Mesenchymal stem cell (in vitro differentiated cells and primary cell): ENCODE measurements at regions not wholly inside any gene's neighbourhood (a gene's known extent, or its start where the extent isn't known, plus 50 kb on each side); places are given as distances from the start of the nearest gene placed in this dataset.

Experiments
- DNase-seq: peaks from one replicate; pipeline ENCODE4 v3.0.0-alpha.2; 2013
- H2AFZ ChIP-seq: one replicate; pipeline ENCODE4 v1.6.1; 2013; ENCODE audit warnings: low read depth, mild to moderate bottlenecking, control low read depth, inconsistent platforms, low read length, moderate library complexity
- H2AK5ac ChIP-seq: 2 replicates; pipeline ENCODE4 v1.6.1; 2013; ENCODE audit warnings: low read length, moderate library complexity, mild to moderate bottlenecking, inconsistent platforms; ENCODE audit not compliant: severe bottlenecking
- H2BK120ac ChIP-seq: one replicate; pipeline ENCODE4 v1.6.1; 2013; ENCODE audit warnings: low read depth, mild to moderate bottlenecking, inconsistent platforms, low read length, moderate library complexity
- H2BK12ac ChIP-seq, 2 experiments: one replicate each; pipeline ENCODE4 v1.6.1; 2013; ENCODE audit warnings: inconsistent platforms in 2 of 2, low read length in 2 of 2, mild to moderate bottlenecking in 2 of 2, moderate library complexity in 2 of 2, control low read depth in 1 of 2
- H2BK15ac ChIP-seq: one replicate; pipeline ENCODE4 v1.6.1; 2013; ENCODE audit warnings: mild to moderate bottlenecking, low read depth, inconsistent platforms; ENCODE audit not compliant: poor library complexity, severe bottlenecking
- H2BK5ac ChIP-seq: 2 replicates; pipeline ENCODE4 v1.6.1; 2013; ENCODE audit warnings: low read depth, mild to moderate bottlenecking, low read length, control low read depth, inconsistent platforms; ENCODE audit not compliant: poor library complexity, severe bottlenecking
- H3K14ac ChIP-seq, 2 experiments: one replicate each; pipeline ENCODE4 v1.6.1; 2013; ENCODE audit warnings: inconsistent platforms in 2 of 2, low read length in 2 of 2, control low read depth in 1 of 2, mild to moderate bottlenecking in 1 of 2, moderate library complexity in 1 of 2
- H3K18ac ChIP-seq, 2 experiments: one replicate each; pipeline ENCODE4 v1.6.1; 2013; ENCODE audit warnings: inconsistent platforms in 2 of 2, low read length in 2 of 2, control low read depth in 1 of 2, low read depth in 1 of 2, mild to moderate bottlenecking in 1 of 2
- H3K23ac ChIP-seq, 2 experiments: one replicate each; pipeline ENCODE4 v1.6.1; 2013; ENCODE audit warnings: inconsistent platforms in 2 of 2, low read length in 2 of 2, mild to moderate bottlenecking in 2 of 2, moderate library complexity in 2 of 2, control low read depth in 1 of 2
- H3K27ac ChIP-seq: 2 replicates; pipeline ENCODE4 v1.5.1; 2013; ENCODE audit warnings: mild to moderate bottlenecking, moderate library complexity, low read length, control low read depth, inconsistent platforms; ENCODE audit not compliant: poor library complexity, severe bottlenecking
- H3K27me3 ChIP-seq, 2 experiments: 2 replicates each; pipeline versions ENCODE4 v1.6.1 to v1.7.0; 2013; ENCODE audit warnings: low read length in 2 of 2, mild to moderate bottlenecking in 2 of 2, moderate library complexity in 2 of 2, control low read depth in 1 of 2, inconsistent platforms in 1 of 2; ENCODE audit not compliant: control insufficient read depth in 1 of 2, insufficient read depth in 1 of 2
- H3K36me3 ChIP-seq, 2 experiments: 2 replicates each; pipeline versions ENCODE4 v1.6.1 to v1.7.0; 2013; ENCODE audit warnings: low read length in 2 of 2, control low read depth in 1 of 2, inconsistent platforms in 1 of 2, low read depth in 1 of 2, mild to moderate bottlenecking in 1 of 2; ENCODE audit not compliant: insufficient read depth in 2 of 2, control insufficient read depth in 1 of 2
- H3K4ac ChIP-seq, 2 experiments: one replicate each; pipeline ENCODE4 v1.6.1; 2013; ENCODE audit warnings: inconsistent platforms in 2 of 2, low read length in 2 of 2, mild to moderate bottlenecking in 2 of 2, moderate library complexity in 2 of 2, control low read depth in 1 of 2, low read depth in 1 of 2
- H3K4me1 ChIP-seq: 2 replicates; pipeline ENCODE4 v1.6.1; 2013; ENCODE audit warnings: low read depth, low read length, control low read depth; ENCODE audit not compliant: control insufficient read depth, insufficient read depth
- H3K4me2 ChIP-seq: 2 replicates; pipeline ENCODE4 v1.6.1; 2013; ENCODE audit warnings: low read length, mild to moderate bottlenecking, inconsistent platforms; ENCODE audit not compliant: poor library complexity, severe bottlenecking
- H3K4me3 ChIP-seq, 2 experiments: 2 replicates each; pipeline versions ENCODE4 v1.5.1 to v1.7.0; 2013; ENCODE audit warnings: low read length in 2 of 2, mild to moderate bottlenecking in 2 of 2, control low read depth in 1 of 2, low read depth in 1 of 2; ENCODE audit not compliant: insufficient read depth in 1 of 2
- H3K79me1 ChIP-seq: replicated peaks from 2 replicates; pipeline ENCODE4 v1.6.1; 2013; ENCODE audit warnings: mild to moderate bottlenecking, control low read depth, low read length, inconsistent platforms; ENCODE audit not compliant: poor library complexity, severe bottlenecking
- H3K9ac ChIP-seq: 2 replicates; pipeline ENCODE4 v1.7.0; 2013; ENCODE audit warnings: mild to moderate bottlenecking, low read length, moderate library complexity
- H3K9me3 ChIP-seq: 2 replicates; pipeline ENCODE4 v1.7.0; 2013; ENCODE audit warnings: mild to moderate bottlenecking, low read length; ENCODE audit not compliant: control insufficient read depth
- H4K8ac ChIP-seq: one replicate; pipeline ENCODE4 v1.6.1; 2013; ENCODE audit warnings: inconsistent platforms, mild to moderate bottlenecking, low read length, moderate library complexity
- H4K91ac ChIP-seq: one replicate; pipeline ENCODE4 v1.6.1; 2013; ENCODE audit warnings: mild to moderate bottlenecking, low read length, inconsistent platforms
- WGBS: methylation state at CpG from one replicate; pipeline ENCODE4 v1.1.7; 2013; ENCODE audit warnings: mixed read lengths; 5-methylcytosine and 5-hydroxymethylcytosine counted together

DNA sequence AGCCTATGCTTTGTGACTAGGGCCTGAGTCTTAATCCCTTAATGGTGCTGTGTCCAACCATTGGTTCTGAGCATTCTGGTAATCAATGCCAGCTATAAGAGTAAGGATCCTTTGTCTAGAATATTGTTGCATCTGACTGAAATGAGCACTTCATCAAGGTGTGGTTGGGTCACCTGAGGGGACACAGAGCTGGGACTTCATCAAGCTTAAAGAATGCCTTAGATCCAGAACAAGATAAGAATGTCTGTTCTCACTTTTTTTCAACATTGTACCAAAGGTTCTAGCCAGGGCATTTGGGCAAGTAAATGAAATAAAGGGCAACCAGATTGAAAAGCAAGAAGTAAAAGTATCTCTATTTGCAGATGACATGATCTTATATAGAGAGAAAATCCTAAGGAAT is 280.4 kb downstream of the MTERF1 start:
- H4K91ac ChIP-seq = no peak overlapping the region
- no peak overlapping the region for H2BK12ac ChIP-seq
- no peak overlapping the region for H3K4me2 ChIP-seq
- no peak overlapping the region for H3K18ac ChIP-seq
- H3K23ac ChIP-seq = no peak overlapping the region
- no peak overlapping the region for H2AFZ ChIP-seq
- no peaks in the 10 kb centered on the region for H3K9me3 ChIP-seq
- H2BK120ac ChIP-seq = no peak overlapping the region
- no peaks in the 10 kb centered on the region for H3K36me3 ChIP-seq
- no peak overlapping the region for H3K4ac ChIP-seq
- no peak overlapping the region for H3K9ac ChIP-seq
- H3K27me3 ChIP-seq = no peaks in the 10 kb centered on the region
- no peaks in the 10 kb centered on the region for H3K4me1 ChIP-seq
- no peak overlapping the region for H4K8ac ChIP-seq
- no peak overlapping the region for H2BK5ac ChIP-seq
- no peaks in the 10 kb centered on the region for H3K79me1 ChIP-seq
- no peak overlapping the region for H2BK15ac ChIP-seq
- no peak overlapping the region for H3K27ac ChIP-seq
- no peak for DNase-seq
- no peak overlapping the region for H3K4me3 ChIP-seq
- no peak overlapping the region for H3K14ac ChIP-seq
- H2AK5ac ChIP-seq = no peak overlapping the region

DNA sequence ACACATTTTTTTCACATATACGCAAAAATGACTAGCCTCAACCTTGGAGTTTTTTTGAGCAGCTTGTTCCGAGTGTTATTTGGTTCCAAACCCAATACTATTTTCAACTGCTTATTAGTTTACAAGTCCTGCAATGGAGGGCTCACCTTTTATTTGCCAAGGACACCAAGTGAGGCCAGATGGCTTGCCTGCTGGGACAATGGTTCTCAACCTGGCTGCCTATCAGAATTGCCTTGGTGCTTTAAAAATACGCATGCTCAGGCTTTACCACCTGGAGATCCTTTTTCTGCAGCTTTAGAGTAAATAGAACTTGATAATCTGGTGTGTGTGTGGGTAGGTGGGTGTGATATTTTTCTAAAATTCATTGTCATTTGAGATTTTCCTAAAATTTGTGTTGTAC is 276.8 kb downstream of the MTERF1 start:
- 77% methylated on average over 3 of the region's 3 CpGs for WGBS
- Histone ChIP-seq H4K8ac (no peak overlapping the region), H3K4me2 (no peak overlapping the region)

DNA sequence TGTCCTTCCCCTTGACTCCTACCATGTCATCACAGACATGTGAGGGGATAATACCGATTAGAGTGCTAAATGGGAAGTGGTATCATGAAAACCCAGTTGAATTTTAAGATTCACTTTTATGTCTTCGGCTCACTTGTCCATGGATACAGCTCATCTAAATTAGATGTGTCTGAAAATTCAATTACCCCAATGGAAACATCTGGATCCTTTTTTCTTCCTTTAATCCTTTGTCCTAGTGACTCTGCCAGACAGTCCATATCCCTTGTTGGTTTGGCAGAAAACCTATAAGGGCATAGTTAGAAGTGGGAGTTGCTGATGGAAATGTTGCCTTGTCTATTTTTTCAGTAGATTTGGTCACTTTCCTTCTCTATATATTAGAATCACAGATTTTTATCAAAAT is 271.9 kb downstream of the MTERF1 start:
- Histone ChIP-seq H2BK120ac (no peak overlapping the region), H3K9ac (no peak overlapping the region), H3K4ac (no peak overlapping the region), H3K18ac (no peak overlapping the region), H3K27me3 (no peaks in the 10 kb centered on the region), H3K4me3 (no peak overlapping the region), H3K4me2 (no peak overlapping the region), H3K36me3 (no peaks in the 10 kb centered on the region), H3K14ac (no peak overlapping the region), H2BK12ac (no peak overlapping the region), H3K79me1 (no peaks in the 10 kb centered on the region), H3K9me3 (peaks cover 7% of the 10 kb centered on the region), H3K27ac (no peak overlapping the region), H2BK15ac (no peak overlapping the region), H2AK5ac (no peak overlapping the region), H3K23ac (no peak overlapping the region), H3K4me1 (no peaks in the 10 kb centered on the region), H4K91ac (no peak overlapping the region), H2BK5ac (no peak overlapping the region), H2AFZ (no peak overlapping the region), H4K8ac (no peak overlapping the region)
- no peak for DNase-seq
- WGBS = 83% methylated on average over 1 of the region's 2 CpGs

More for the DNA sequence above, 276.8 kb downstream of the MTERF1 start:
- H3K18ac ChIP-seq = no peak overlapping the region
- no peaks in the 10 kb centered on the region for H3K36me3 ChIP-seq
- no peak overlapping the region for H3K4me3 ChIP-seq
- H2AK5ac ChIP-seq = no peak overlapping the region
- no peak for DNase-seq
- no peak overlapping the region for H2BK15ac ChIP-seq
- no peak overlapping the region for H3K23ac ChIP-seq
- H2BK5ac ChIP-seq = no peak overlapping the region
- no peaks in the 10 kb centered on the region for H3K27me3 ChIP-seq
- H2BK120ac ChIP-seq = no peak overlapping the region
- H3K4ac ChIP-seq = no peak overlapping the region
- no peak overlapping the region for H2AFZ ChIP-seq
- no peaks in the 10 kb centered on the region for H3K79me1 ChIP-seq
- no peak overlapping the region for H3K9ac ChIP-seq
- H3K27ac ChIP-seq = no peak overlapping the region
- no peak overlapping the region for H4K91ac ChIP-seq
- no peak overlapping the region for H2BK12ac ChIP-seq
- H3K4me1 ChIP-seq = no peaks in the 10 kb centered on the region
- H3K14ac ChIP-seq = no peak overlapping the region
- H3K9me3 ChIP-seq = no peaks in the 10 kb centered on the region

DNA sequence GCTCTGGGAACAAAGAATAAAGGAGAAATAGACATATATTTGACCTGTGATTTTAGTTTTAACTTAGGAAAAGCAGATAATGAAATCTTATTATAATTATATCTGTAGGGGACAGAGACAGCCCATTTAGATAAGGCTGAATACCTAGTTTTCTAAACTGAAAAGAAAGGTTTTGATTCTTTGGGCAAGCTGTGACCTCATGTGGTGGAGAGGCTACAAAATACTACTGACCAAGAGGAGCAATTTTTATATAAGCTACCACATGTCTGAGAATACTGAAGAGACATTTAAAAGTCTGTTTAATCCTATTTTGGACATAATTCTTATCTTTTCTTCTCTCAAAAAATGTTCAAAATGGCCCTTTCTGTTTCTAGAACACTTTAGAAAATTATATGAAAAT is 271.0 kb downstream of the MTERF1 start:
- Histone ChIP-seq H2BK5ac (no peak overlapping the region), H3K36me3 (no peaks in the 10 kb centered on the region), H3K18ac (no peak overlapping the region), H3K4me1 (no peaks in the 10 kb centered on the region), H4K8ac (no peak overlapping the region), H2BK15ac (no peak overlapping the region), H2AK5ac (no peak overlapping the region), H2AFZ (no peak overlapping the region), H3K4ac (no peak overlapping the region), H3K27ac (no peak overlapping the region), H3K79me1 (no peaks in the 10 kb centered on the region), H2BK120ac (no peak overlapping the region), H3K9me3 (peaks cover 7% of the 10 kb centered on the region), H2BK12ac (no peak overlapping the region), H3K23ac (no peak overlapping the region), H3K14ac (no peak overlapping the region), H3K4me3 (no peak overlapping the region), H3K9ac (no peak overlapping the region), H4K91ac (no peak overlapping the region), H3K4me2 (no peak overlapping the region), H3K27me3 (no peaks in the 10 kb centered on the region)
- no peak for DNase-seq
